ENCODE measurements at regions not wholly inside any gene's neighbourhood (a gene's known extent, or its start where the extent isn't known, plus 50 kb on each side); places are given as distances from the start of the nearest gene placed in this dataset.

DNA sequence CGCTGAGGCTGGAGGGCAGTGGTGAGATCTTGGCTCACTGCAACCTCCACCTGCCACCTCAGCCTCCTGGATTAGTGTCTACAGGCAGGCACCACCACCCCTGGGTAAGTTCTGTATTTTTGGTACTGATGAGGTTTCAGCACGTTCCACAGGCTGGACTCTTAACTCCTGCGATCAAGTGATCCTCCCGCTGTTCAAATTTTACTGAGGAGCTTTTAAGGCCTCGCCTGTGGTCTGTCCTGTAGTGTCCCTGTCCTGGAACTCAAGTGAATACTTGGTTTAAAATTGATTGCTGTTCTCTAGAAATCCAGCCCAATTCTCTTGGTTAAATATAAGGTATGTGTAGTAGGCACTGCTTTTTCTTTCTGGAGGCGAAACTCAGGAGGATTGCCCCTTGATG is 65.2 kb downstream of the DPRX start:
- Histone ChIP-seq H3K27ac (ENCODE audit: low read depth, low read length) (no peak overlapping the region), H3K4me3 (ENCODE audit: low read length) (no peak overlapping the region), H3K9me3 (ENCODE audit: low read length) (no peaks in the 10 kb centered on the region), H3K36me3 (ENCODE audit: insufficient read depth, low read length) (no peaks in the 10 kb centered on the region), H3K27me3 (ENCODE audit: insufficient read depth, low read length, poor library complexity, severe bottlenecking) (no peaks in the 10 kb centered on the region), H3K4me1 (ENCODE audit: insufficient read depth, low read length) (no peaks in the 10 kb centered on the region)
- Mint-ChIP-seq H3K4me3 (peak overlapping the region in 1 of 7 donors; percentile 54), H3K9me3 (peaks cover under 1 to 12% (median 6%) of the 10 kb centered on the region in 5 donors), H3K27me3 (peaks cover 0 to under 1% of the 10 kb centered on the region in 2 donors), H3K27ac (no peak overlapping the region), H3K4me1 (no peaks in the 10 kb centered on the region), H3K36me3 (peaks cover 0 to 1% (median 0%) of the 10 kb centered on the region in 3 donors)
- DNase-seq, result no peak
- ChIA-PET CTCF (no interaction called here), POLR2A (no interaction called here)

DNA sequence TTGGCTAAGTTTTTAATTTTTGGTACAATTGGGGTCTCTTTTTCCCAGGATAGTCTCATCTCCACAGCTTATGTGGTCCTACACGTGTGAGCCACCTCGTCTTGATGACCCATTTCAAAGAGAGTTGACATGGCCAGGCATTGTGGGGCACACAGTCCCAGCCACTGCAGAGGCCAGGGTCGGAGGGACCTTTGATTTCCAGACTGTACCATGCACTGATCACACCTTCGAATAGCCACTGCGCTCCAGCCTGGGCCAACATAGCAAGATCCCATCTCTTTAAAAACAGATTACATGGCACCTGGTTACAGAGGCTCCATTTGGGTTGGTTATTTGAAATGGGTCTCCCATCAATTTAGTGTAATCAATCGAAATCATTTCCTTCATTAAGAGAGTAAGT is 71.6 kb downstream of the DPRX start:
- POLR2A ChIA-PET, result no interaction called here
- peaks cover 0 to 16% (median 3%) of the 10 kb centered on the region in 5 donors for H3K9me3 Mint-ChIP-seq
- H3K27ac Mint-ChIP-seq, result no peak overlapping the region
- no peak overlapping the region for H3K4me3 Mint-ChIP-seq
- H3K27me3 ChIP-seq (ENCODE audit: insufficient read depth, low read length, poor library complexity, severe bottlenecking), result no peaks in the 10 kb centered on the region
- no peak for DNase-seq
- H3K4me1 Mint-ChIP-seq, result no peaks in the 10 kb centered on the region
- H3K36me3 Mint-ChIP-seq, result no peaks in the 10 kb centered on the region
- no peak overlapping the region for H3K4me3 ChIP-seq (ENCODE audit: low read length)
- no peaks in the 10 kb centered on the region for H3K4me1 ChIP-seq (ENCODE audit: insufficient read depth, low read length)
- no peaks in the 10 kb centered on the region for H3K27me3 Mint-ChIP-seq
- H3K36me3 ChIP-seq (ENCODE audit: insufficient read depth, low read length), result no peaks in the 10 kb centered on the region
- H3K9me3 ChIP-seq (ENCODE audit: low read length), result no peaks in the 10 kb centered on the region
- no peak overlapping the region for H3K27ac ChIP-seq (ENCODE audit: low read depth, low read length)
- CTCF ChIA-PET, result no interaction called here

DNA sequence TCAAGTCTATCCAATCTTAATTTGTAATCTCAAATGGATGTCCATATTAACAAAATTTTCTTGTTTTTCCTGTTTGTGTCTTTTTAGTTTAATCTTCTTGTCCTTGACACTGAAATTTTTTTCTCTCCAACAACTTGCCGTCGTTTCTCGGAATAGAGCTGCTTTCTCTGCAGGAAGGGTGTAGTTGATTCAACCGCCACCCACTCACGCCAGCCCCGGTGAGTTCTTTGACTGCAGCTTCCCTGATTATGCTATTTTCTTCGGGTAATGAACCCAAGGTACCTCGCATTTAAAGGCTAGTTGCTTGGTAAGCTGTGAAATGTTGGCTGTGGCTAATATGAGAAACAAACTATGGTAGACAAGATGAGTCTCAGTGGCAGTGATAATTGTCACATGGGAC is 72.2 kb downstream of the DPRX start:
- Histone ChIP-seq H3K27ac (ENCODE audit: low read depth, low read length) (no peak overlapping the region), H3K36me3 (ENCODE audit: insufficient read depth, low read length) (no peaks in the 10 kb centered on the region), H3K27me3 (ENCODE audit: insufficient read depth, low read length, poor library complexity, severe bottlenecking) (no peaks in the 10 kb centered on the region), H3K4me3 (ENCODE audit: low read length) (no peak overlapping the region), H3K4me1 (ENCODE audit: insufficient read depth, low read length) (no peaks in the 10 kb centered on the region), H3K9me3 (ENCODE audit: low read length) (no peaks in the 10 kb centered on the region)
- ChIA-PET CTCF (no interaction called here), POLR2A (no interaction called here)
- Mint-ChIP-seq H3K4me3 (no peak overlapping the region), H3K9me3 (peaks cover 0 to 16% (median 3%) of the 10 kb centered on the region in 5 donors), H3K27me3 (no peaks in the 10 kb centered on the region), H3K27ac (no peak overlapping the region), H3K36me3 (no peaks in the 10 kb centered on the region), H3K4me1 (no peaks in the 10 kb centered on the region)
- no peak for DNase-seq

DNA sequence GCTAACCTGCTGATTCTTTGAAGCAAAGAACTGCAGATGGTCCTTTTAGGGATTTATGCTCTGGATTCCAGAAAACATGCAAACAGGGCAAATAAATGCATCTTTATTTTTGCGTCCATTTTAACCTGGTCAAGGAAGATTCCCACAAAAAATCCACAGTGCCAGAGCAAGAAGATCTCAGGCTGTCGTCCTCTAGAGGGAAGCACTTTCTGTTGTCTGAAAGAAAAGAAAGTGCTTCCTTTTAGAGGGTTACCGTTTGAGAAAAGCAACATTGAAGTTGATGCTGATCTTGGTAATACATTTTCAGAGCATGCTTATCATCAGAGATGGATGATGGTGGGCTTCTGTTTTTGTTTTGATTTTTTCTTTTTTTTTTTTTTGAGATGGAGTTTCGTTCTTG is 75.5 kb downstream of the DPRX start:
- Mint-ChIP-seq H3K4me1 (no peaks in the 10 kb centered on the region), H3K4me3 (no peak overlapping the region), H3K27me3 (peaks cover 0 to 5% of the 10 kb centered on the region in 2 donors), H3K9me3 (peaks cover 0 to 16% (median 6%) of the 10 kb centered on the region in 5 donors), H3K36me3 (no peaks in the 10 kb centered on the region), H3K27ac (no peak overlapping the region)
- H3K4me1 ChIP-seq (ENCODE audit: insufficient read depth, low read length), result no peaks in the 10 kb centered on the region
- no peaks in the 10 kb centered on the region for H3K27me3 ChIP-seq (ENCODE audit: insufficient read depth, low read length, poor library complexity, severe bottlenecking)
- H3K36me3 ChIP-seq (ENCODE audit: insufficient read depth, low read length), result no peaks in the 10 kb centered on the region
- ChIA-PET POLR2A (no interaction called here), CTCF (no interaction called here)
- no peaks in the 10 kb centered on the region for H3K9me3 ChIP-seq (ENCODE audit: low read length)
- DNase-seq, result no peak
- no peak overlapping the region for H3K4me3 ChIP-seq (ENCODE audit: low read length)
- no peak overlapping the region for H3K27ac ChIP-seq (ENCODE audit: low read depth, low read length)

DNA sequence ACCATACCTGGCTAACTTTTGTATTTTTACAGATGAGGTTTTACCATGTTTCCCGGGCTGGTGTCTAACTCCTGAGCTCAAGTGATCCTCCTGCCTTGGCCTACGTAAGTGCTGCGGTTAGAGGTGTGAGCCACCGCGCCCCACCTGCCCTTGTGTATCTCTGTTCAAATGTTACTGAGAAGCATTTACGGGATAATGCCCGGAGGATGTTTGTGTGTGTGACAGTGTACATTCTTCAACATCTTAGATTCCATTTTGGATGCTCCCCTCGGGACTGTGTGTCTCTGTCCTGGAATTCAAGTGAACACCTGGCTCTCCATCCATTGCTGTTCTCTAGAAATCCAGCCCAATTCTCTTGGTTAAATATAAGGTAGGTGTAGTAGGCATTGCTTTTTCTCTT is 93.7 kb downstream of the NLRP12 start:
- Histone ChIP-seq H3K9me3 (ENCODE audit: low read length) (no peaks in the 10 kb centered on the region), H3K27me3 (ENCODE audit: insufficient read depth, low read length, poor library complexity, severe bottlenecking) (no peaks in the 10 kb centered on the region), H3K4me3 (ENCODE audit: low read length) (no peak overlapping the region), H3K36me3 (ENCODE audit: insufficient read depth, low read length) (no peaks in the 10 kb centered on the region), H3K4me1 (ENCODE audit: insufficient read depth, low read length) (no peaks in the 10 kb centered on the region), H3K27ac (ENCODE audit: low read depth, low read length) (no peak overlapping the region)
- DNase-seq, result no peak
- Mint-ChIP-seq H3K27me3 (no peaks in the 10 kb centered on the region), H3K27ac (no peak overlapping the region), H3K9me3 (peaks cover 0 to 6% (median 0%) of the 10 kb centered on the region in 5 donors), H3K4me3 (no peak overlapping the region), H3K36me3 (no peaks in the 10 kb centered on the region), H3K4me1 (no peaks in the 10 kb centered on the region)
- ChIA-PET CTCF (interaction anchor here (0.5 kb wide), 1 partner anchor 17 kb away, joined by 3 read pairs; no protein-coding TSS in a partner anchor), POLR2A (no interaction called here)
